Brain pericyte (primary cell): ENCODE measurements at regions not wholly inside any gene's neighbourhood (a gene's known extent, or its start where the extent isn't known, plus 50 kb on each side); places are given as distances from the start of the nearest gene placed in this dataset.
"Not testable (repeated sequence)": the region's sequence is repeated elsewhere in the genome, so short reads cannot be mapped to it uniquely, and the experiment has no call there.

Experiments used
- DNase-seq: peaks from one replicate; pipeline ENCODE4 v3.0.0-alpha.2; 2012; ENCODE audit warnings: low read depth, low spot score

DNA sequence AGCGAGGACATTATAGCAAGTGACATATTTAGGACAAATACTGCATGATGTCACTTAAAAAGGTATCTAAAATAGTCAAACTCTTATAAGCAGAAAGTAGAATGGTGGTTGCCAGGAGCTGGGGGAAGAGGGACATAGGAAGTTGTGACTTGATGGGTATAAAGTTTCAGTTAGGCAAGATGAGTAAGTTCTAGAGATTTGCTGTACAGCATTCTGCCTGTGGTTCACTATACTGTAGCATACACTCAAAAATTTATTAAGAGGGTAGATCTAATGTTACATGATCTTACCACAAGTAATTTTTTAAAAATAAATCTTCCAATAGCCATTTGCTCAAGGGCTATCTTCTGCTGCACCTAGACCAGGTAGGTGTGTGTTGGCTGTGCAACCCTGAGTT is 78.1 kb upstream of the NPAS2 start:
- DNase-seq: no peak

- peak; percentile 57 for DNase-seq
Measured at GRCh38 chr2:100742277-100743254, 77.4 kb upstream of the NPAS2 start.

- no peak for DNase-seq
Measured at GRCh38 chr2:100743741-100744140, 76.2 kb upstream of the NPAS2 start.

DNA sequence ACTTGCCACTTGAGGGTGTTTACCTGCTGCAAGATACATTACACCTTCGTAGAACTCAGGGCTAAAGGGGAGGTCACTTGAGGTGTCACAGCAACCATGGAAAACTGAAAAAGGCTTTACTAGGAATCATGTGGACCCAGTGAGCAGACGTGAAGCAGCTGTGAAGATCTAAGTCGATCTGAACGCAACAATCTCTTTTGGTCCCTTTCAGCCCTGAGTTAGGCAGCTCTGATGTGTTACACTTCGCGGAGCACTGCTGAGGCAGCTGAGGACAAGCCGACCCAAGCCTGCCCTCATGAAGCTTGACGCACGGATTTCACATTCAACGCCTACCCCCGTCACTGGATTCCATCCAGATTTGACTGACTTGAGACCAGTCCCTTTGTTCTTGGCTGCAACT is 75.8 kb upstream of the NPAS2 start:
- no peak for DNase-seq

DNA sequence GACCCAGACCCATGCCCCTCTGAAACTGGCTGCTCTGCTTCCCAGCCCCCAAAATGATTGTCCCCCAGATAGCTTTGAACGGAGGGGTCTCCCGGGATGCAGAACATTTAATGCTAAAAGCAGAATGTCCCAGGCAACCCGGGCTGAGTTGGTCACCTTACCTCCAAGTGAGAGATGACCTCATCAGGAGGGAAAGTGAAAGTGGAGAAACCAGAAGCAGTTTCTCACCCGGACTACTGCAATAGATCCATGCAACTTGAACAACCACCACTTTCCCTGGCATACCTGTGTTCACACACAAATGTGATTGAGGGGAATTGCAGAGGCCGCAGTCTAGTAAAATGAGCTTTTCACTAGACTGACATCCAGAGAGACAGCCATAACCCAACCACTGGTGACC is 75.3 kb upstream of the NPAS2 start:
- no peak for DNase-seq

DNA sequence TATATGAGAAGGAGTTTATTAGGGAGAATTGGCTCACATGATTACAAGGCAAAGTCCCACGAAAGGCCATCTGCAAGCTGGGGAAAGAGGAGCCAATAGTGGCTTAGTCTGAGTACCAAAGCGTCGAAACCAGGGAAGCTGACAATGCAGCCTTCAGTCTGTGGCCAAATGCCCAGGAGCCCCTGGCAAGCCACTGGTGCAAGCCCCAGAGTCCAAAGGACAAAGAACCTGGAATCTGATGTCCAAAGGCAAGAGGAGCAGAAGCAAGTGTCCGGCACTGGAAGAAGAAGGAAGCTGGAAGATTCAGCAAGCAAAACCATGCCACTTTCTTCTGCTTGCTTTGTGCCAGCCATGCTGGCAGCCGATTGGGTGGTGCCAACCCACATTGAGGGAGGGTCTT is 74.3 kb upstream of the NPAS2 start:
- no peak for DNase-seq

- DNase-seq: no peak
Measured at GRCh38 chr2:100747551-100747950, 72.4 kb upstream of the NPAS2 start.

DNA sequence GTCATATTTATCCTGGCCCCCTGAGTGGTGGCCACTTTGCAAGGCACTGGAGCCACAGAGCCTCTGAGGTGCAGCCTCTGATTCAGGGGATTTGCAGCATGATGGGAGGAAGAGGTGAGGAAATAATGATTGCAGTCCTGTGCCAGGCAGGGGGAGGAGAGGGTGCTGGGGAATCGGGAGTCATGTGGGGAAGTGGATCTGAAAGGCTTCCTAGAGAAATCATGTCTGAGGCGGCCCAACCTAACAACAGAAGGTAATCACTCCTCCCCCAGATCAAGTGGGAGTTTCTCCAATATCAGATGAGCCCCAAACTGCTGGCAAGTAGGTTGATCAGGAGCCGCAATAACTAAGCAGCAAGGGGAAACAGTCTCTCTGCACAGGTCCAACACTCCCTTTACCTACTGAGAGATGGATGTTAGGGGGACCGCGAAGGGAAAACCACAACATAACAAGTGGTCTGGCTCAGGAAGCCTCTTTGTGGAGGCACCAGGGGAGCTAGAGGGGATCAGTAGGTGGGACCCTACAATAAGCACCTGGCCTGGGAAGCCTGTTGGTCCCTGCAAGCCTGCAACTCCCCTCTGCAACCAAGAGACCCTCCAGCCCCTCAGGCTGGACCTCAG is 71.8 kb upstream of the NPAS2 start:
- no peak for DNase-seq

GRCh38 chr2:100748673-100749072 is 71.3 kb upstream of the NPAS2 start:
- DNase-seq: no peak

DNA sequence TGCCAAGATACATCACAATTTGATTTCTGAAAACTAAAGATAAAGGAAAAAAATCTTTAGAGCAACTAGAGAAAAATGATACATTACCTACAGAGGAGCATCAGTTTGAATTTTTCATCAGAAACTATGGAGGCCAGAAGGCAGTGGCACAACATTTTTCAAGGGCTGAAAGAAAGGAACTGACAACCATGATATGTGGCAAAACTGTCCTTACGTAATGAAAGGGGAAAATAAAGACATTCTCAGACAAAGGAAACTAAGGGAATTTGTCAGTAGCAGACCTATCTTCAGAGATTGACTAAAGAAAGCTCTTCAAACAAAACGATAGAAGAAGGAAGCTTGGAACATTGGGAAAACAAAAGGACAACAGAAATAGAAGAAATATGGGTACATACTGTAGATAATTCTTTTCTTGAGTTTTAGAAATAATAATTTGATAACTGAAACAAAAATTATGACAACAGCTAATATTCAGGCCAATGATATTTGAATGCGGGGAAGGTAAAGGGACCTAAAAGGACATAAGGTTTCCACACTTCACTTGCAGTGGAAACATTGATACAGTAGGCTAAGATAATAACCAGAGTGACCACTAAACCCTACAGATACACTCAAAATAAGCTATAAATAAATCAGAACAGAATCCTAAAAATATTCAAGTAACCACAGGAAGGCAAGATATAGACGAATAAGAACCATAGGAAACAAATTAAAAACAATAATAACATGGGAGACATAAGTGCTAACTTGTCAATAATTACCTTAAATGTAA is 70.0 kb upstream of the NPAS2 start:
- DNase-seq: no peak

GRCh38 chr2:100751871-100752625 is 67.9 kb upstream of the NPAS2 start:
- DNase-seq: not testable (repeated sequence)

DNA sequence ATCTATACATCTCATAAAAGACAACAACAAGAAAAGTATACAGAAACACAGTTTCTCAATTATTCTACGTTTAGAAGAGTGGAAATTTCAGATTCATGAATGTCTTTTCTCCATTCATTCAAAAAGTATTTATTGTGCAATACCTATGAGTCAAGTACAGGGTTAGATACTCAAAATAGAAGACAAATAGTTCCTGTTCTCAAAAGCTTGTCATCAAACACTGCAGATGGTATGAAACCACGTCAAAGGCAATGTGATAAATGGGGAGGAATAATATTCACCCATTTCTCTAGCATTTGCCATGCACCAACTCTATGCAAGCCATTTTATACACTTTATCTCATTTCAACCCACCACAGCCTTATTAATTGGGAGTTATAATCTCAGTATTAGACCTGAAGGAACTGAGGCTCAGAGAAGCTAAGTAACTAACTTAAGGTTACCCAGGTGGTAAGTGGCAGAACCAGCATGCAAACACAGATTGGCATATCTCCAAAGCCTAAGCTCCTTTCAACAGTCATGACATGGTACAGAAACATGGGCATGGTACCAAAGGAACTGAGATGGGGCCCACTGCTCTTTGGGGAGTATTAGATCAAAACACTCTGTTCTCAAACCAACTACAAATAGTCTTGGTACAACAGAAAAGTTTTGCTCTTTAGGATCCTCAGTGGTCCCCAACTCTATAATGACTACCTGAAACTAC is 67.2 kb upstream of the NPAS2 start:
- DNase-seq: no peak

DNA sequence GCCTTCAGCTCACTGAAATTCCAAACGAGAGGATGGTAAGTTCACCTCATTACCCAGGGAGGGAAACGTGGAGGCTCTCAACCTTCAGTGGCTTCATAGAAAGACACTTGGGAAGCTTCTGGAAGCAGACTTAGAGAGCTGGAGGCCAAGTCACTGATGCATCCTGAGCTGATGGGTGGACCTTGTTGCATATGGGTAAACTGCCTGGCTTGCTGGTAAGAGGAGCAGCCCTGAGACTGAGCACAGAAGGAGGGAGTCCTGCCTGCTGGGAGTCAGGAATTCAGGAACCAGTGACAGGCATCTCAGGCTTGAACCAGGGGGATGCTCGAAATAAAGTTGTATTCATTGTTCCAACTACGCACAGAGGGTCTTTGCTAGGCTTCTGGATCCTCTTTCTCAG is 66.5 kb upstream of the NPAS2 start:
- no peak for DNase-seq

DNA sequence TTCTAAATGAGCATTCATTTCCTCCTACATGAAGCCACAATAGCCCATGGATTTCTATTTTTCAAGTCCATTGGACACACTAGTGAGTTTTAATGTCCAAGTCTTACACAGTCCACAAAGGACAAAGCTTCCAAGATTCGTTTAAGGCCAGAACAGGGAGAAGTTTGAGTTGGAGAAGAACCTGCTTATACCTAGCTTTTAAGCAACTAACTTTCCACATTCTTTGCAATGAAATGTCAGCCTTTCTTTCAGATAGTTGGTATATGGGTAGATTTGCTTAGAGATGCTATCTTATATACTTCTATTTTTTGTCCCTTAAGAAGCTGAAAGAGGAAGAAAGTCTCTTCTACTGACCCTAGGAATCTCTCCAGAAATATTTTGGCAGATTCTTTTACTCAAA is 66.1 kb upstream of the NPAS2 start:
- DNase-seq: no peak

DNA sequence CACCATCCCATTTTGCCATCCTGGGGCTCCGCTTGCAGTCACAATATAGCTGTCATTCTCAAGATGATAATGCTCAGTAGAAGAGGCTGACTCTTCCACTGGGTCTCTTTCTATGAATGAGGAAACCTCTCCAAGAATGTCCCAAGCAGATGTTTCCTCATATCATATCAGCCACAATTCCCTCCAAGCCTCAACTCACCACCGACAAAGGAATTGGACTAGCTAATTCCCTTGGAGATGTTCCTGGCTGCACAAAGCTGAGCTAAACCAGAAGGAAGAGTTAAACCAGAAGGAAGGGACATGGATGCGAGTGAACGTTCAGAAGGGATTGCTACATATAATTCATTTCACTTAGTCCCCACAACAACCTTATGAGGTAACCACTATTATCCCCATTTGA is 65.0 kb upstream of the NPAS2 start:
- DNase-seq: no peak

DNA sequence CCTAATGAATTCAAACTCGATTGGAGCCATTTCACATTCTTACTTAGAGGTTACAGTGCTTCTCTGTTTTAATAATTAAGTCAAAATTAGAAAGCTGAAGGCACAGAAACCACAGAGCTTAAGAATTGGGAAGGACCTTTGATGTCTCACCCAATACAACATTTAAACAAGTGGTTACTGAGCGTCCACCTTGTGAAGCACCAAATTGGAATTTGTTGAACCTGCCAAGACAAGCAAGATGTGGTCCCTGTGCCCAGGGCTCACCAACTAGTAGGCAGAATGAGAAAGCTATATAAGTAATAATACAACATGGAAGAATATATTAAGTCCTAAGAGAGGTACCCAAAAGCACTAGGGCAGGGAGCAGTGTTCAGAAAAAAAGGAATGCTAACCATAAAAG is 64.5 kb upstream of the NPAS2 start:
- no peak for DNase-seq

DNA sequence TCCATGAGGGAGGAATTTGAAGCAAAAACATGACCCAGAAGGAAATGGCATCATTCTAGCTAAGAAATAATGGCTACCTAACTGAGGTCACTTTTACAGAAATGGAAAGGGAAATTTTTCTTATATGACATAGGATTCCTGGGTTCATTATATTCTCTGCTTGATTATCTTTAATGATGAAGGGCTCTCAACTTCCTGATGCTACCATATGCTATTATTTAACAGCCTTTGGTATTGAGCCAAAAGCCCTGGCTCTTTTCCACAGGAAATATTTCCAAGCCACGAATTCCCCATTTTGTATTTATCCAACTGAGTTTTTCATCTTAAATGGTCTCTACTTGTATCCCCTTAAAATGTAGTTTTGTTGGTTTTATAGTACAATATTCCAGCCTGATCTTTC is 63.2 kb upstream of the NPAS2 start:
- DNase-seq: no peak

GRCh38 chr2:100757621-100758394 is 62.1 kb upstream of the NPAS2 start:
- DNase-seq: peak; percentile 50

- DNase-seq: no peak
Measured at GRCh38 chr2:100759901-100760300, 60.0 kb upstream of the NPAS2 start.

DNA sequence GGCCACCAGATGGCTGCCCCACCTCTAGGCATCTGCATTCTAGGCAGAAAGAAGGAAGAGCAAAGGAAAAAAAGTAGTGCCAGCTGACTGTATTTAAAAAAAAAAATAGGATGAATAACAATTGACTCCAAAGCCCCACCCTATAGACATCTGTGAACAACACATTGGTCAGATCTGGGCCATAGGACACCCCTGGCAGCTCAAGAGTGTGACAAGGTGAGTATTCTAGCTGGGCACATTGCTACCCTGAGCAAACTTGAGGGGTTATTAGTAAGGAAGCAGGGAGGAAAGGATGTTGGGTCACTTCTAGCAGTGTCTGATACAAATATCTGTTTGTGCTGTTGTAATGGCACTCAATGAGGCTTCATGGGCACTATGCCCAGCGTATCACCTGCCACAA is 58.6 kb upstream of the NPAS2 start:
- no peak for DNase-seq
